Uterus (tissue), 2 donors: ENCODE measurements at regions not wholly inside any gene's neighbourhood (a gene's known extent, or its start where the extent isn't known, plus 50 kb on each side); places are given as distances from the start of the nearest gene placed in this dataset.

Experiments
- POLR2A ChIP-seq, 2 donors: fragments of 450-650 bp; IDR thresholded peaks; one replicate each; pipeline ENCODE4 v1.6.1; 2016; ENCODE audit warnings: antibody characterized with exemption in 2 of 2, mild to moderate bottlenecking in 1 of 2, moderate library complexity in 1 of 2
- TF ChIP-seq, protein P1 (sequence below), 4 experiments: fragments of 200-600 bp in 2 of 4; fragments of 450-650 bp in 2 of 4; sonication (generic) in 2 of 4; IDR thresholded peaks; one replicate each; pipeline ENCODE4 v1.5.1; 2016 to 2019; ENCODE audit warnings: antibody characterized with exemption in 4 of 4, mild to moderate bottlenecking in 2 of 4, moderate library complexity in 1 of 4

DNA sequence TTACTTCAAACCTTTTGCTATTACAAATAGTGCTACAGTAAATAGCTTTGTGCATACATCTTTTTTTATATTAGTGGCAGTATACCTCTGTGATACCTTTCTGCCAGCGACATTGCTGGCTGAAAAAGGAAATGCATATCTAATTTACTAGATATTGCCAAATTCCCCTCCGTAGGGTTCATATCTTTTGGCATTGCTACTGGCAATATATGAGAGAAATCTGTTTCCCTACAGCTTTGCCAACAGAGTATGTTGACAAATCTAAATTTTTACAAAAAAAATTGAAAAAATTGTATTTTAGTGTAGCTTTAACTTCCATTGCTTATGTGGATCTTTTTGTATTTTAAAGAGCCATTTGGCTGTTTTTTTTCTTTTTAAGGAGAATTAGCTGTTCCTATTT lies 426.7 kb downstream of the TRIB2 start:
- TF ChIP-seq, protein P1, sequence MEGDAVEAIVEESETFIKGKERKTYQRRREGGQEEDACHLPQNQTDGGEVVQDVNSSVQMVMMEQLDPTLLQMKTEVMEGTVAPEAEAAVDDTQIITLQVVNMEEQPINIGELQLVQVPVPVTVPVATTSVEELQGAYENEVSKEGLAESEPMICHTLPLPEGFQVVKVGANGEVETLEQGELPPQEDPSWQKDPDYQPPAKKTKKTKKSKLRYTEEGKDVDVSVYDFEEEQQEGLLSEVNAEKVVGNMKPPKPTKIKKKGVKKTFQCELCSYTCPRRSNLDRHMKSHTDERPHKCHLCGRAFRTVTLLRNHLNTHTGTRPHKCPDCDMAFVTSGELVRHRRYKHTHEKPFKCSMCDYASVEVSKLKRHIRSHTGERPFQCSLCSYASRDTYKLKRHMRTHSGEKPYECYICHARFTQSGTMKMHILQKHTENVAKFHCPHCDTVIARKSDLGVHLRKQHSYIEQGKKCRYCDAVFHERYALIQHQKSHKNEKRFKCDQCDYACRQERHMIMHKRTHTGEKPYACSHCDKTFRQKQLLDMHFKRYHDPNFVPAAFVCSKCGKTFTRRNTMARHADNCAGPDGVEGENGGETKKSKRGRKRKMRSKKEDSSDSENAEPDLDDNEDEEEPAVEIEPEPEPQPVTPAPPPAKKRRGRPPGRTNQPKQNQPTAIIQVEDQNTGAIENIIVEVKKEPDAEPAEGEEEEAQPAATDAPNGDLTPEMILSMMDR (IDR thresholded peaks at IDR 0.05), result no peak
- TF ChIP-seq POLR2A (IDR thresholded peaks at IDR 0.05), result no peak
